Left lung (tissue), 4 donors: ENCODE measurements at regions not wholly inside any gene's neighbourhood (a gene's known extent, or its start where the extent isn't known, plus 50 kb on each side); places are given as distances from the start of the nearest gene placed in this dataset.

Experiments
- ATAC-seq: fragments of 200-7000 bp; cut with Tn5 transposase; one replicate; pipeline ENCODE4 v1.9.1; 2020; ENCODE audit warnings: moderate library complexity
- DNase-seq, 4 donors: peaks; one replicate each; pipeline ENCODE4 v3.0.0-alpha.2; 2013 to 2020
- H3K27ac ChIP-seq, 2 donors: fragments of 200-600 bp; sonication (generic) in 1 of 2; one replicate each; pipeline versions ENCODE4 v1.5.0 to v1.8.0; 2020 to 2021
- H3K27me3 ChIP-seq, 2 donors: fragments of 200-600 bp; sonication (generic) in 1 of 2; one replicate each; pipeline versions ENCODE4 v1.5.0 to v1.8.0; 2020 to 2021
- H3K36me3 ChIP-seq, 2 donors: fragments of 200-600 bp; sonication (generic) in 1 of 2; one replicate each; pipeline versions ENCODE4 v1.5.0 to v1.8.0; 2020 to 2021
- H3K4me1 ChIP-seq, 2 donors: fragments of 200-600 bp; one replicate each; pipeline ENCODE4 v1.8.0; 2021
- H3K4me3 ChIP-seq, 2 donors: fragments of 200-600 bp; sonication (generic) in 1 of 2; one replicate each; pipeline versions ENCODE4 v1.5.0 to v1.8.0; 2020 to 2021; ENCODE audit warnings: mild to moderate bottlenecking in 1 of 2
- H3K9me3 ChIP-seq, 2 donors: fragments of 200-600 bp; sonication (generic) in 1 of 2; one replicate each; pipeline versions ENCODE4 v1.5.0 to v1.8.0; 2020 to 2021
- CTCF ChIP-seq, 2 donors: fragments of 200-600 bp; sonication (generic) in 1 of 2; IDR thresholded peaks; one replicate each; pipeline versions ENCODE4 v1.5.0 to v1.8.0; 2021; ENCODE audit warnings: antibody characterized with exemption in 2 of 2
- intact Hi-C, 2 donors: fragments of 100-400 bp; cut with DNase I; formaldehyde crosslinking; loops; one replicate each; pipeline versions ENCODE4 v1.11.2 to v1.14.2; 2022
- donor health status: DM: no; HTN: yes; CAD: no.
- donor health status: DM: no; HTN: no; CAD: no.

- Histone ChIP-seq H3K9me3 (no peaks in the 10 kb centered on the region), H3K4me1 (no peaks in the 10 kb centered on the region), H3K4me3 (no peak overlapping the region), H3K36me3 (no peaks in the 10 kb centered on the region), H3K27me3 (peaks cover 0 to 10% of the 10 kb centered on the region in 2 donors), H3K27ac (no peak overlapping the region)
- intact Hi-C loops = no loop called here
- ATAC-seq = no peak
- TF ChIP-seq CTCF (IDR thresholded peaks at IDR 0.05) = no peak
- no peak for DNase-seq
Observed at GRCh38 chr11:131036514-131036913, 120.2 kb upstream of the SNX19 start.

- TF ChIP-seq CTCF (IDR thresholded peaks at IDR 0.05) = no peak
- no peaks in the 10 kb centered on the region for H3K4me1 ChIP-seq
- H3K27me3 ChIP-seq = peaks cover 0 to 10% of the 10 kb centered on the region in 2 donors
- intact Hi-C loops = no loop called here
- no peak overlapping the region for H3K4me3 ChIP-seq
- no peak for ATAC-seq
- no peaks in the 10 kb centered on the region for H3K9me3 ChIP-seq
- H3K36me3 ChIP-seq = no peaks in the 10 kb centered on the region
- DNase-seq = no peak
- no peak overlapping the region for H3K27ac ChIP-seq
Observed at GRCh38 chr11:131037873-131038272, 121.6 kb upstream of the SNX19 start.

GRCh38 chr11:131038597-131038996 is 122.3 kb upstream of the SNX19 start:
- intact Hi-C loops = no loop called here
- no peak overlapping the region for H3K4me3 ChIP-seq
- H3K27me3 ChIP-seq = peaks cover 0 to 10% of the 10 kb centered on the region in 2 donors
- peak in 1 of 4 donors; percentile 5 for DNase-seq
- no peaks in the 10 kb centered on the region for H3K36me3 ChIP-seq
- H3K4me1 ChIP-seq = no peaks in the 10 kb centered on the region
- TF ChIP-seq CTCF (IDR thresholded peaks at IDR 0.05) = no peak
- no peak overlapping the region for H3K27ac ChIP-seq
- ATAC-seq = no peak
- H3K9me3 ChIP-seq = no peaks in the 10 kb centered on the region

- no peaks in the 10 kb centered on the region for H3K9me3 ChIP-seq
- no peaks in the 10 kb centered on the region for H3K4me1 ChIP-seq
- H3K36me3 ChIP-seq = no peaks in the 10 kb centered on the region
- peaks cover 0 to 10% of the 10 kb centered on the region in 2 donors for H3K27me3 ChIP-seq
- H3K27ac ChIP-seq = no peak overlapping the region
- no peak for DNase-seq
- TF ChIP-seq CTCF (IDR thresholded peaks at IDR 0.05) = no peak
- no peak overlapping the region for H3K4me3 ChIP-seq
- peak; percentile 10 for ATAC-seq
- intact Hi-C loops = no loop called here
Observed at GRCh38 chr11:131041331-131042040, 125.2 kb upstream of the SNX19 start.

GRCh38 chr11:131042041-131042390 is 125.7 kb upstream of the SNX19 start:
- ATAC-seq (no peak), DNase-seq (no peak)
- H3K27ac ChIP-seq = no peak overlapping the region
- peaks cover 0 to 10% of the 10 kb centered on the region in 2 donors for H3K27me3 ChIP-seq
- intact Hi-C loops = no loop called here
- no peak for TF ChIP-seq CTCF (IDR thresholded peaks at IDR 0.05)
- H3K36me3 ChIP-seq = no peaks in the 10 kb centered on the region
- no peak overlapping the region for H3K4me3 ChIP-seq
- no peaks in the 10 kb centered on the region for H3K9me3 ChIP-seq
- H3K4me1 ChIP-seq = no peaks in the 10 kb centered on the region
